GM21526 (cell line): ENCODE measurements at regions not wholly inside any gene's neighbourhood (a gene's known extent, or its start where the extent isn't known, plus 50 kb on each side); places are given as distances from the start of the nearest gene placed in this dataset.
"Not testable (repeated sequence)": the region's sequence is repeated elsewhere in the genome, so short reads cannot be mapped to it uniquely, and the experiment has no call there.

Source experiments
- ATAC-seq: cut with Tn5 transposase; IDR thresholded peaks from one replicate; pipeline ENCODE4 v1.9.1; 2021; ENCODE audit warnings: moderate library complexity; ENCODE audit not compliant: unreplicated experiment, low FRiP score

DNA sequence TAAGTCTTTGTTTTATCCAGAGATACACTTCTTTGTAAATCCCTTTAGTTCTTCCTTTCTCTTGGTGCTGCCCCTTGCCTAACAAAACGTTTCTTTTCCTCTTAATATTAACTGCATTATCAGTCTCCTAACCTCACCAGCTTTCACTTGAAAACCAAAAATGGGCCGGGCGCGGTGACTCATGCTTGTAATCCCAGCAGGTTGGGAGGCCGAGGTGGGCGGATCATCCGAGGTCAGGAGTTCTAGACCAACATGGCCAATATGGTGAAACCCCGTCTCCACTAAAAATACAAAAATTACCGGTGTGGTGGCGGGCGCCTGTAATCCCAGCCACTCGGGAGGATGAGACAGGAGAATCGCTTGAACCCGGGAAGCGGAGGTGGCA, 329.8 kb upstream of the MIR17HG start:
- ATAC-seq = no peak

DNA sequence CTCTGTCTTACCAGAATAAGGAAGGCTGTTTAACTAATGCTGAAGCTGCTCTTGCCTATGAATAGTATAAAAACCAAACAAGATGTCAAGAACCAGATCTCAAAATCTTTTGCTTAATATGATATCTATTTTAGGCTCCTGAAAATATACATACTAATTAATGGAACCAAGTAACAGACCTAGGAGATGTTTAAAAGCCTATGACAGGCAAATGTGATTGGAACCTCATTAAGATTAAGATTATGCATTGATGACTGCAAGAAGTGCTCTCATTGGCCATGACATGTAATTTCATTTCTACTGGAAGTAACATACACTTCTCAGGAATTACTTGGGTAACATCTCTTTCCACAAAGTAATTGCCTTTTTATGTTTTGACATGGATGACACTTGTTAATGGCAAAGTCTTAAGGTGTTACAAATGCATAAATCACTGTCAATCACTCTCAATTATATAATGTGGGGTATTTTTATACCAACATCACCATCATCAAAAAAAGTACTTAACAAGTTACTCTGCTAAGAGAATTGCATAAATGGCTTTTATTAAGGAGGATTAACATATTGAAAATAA, 326.9 kb upstream of the MIR17HG start:
- no peak for ATAC-seq

DNA sequence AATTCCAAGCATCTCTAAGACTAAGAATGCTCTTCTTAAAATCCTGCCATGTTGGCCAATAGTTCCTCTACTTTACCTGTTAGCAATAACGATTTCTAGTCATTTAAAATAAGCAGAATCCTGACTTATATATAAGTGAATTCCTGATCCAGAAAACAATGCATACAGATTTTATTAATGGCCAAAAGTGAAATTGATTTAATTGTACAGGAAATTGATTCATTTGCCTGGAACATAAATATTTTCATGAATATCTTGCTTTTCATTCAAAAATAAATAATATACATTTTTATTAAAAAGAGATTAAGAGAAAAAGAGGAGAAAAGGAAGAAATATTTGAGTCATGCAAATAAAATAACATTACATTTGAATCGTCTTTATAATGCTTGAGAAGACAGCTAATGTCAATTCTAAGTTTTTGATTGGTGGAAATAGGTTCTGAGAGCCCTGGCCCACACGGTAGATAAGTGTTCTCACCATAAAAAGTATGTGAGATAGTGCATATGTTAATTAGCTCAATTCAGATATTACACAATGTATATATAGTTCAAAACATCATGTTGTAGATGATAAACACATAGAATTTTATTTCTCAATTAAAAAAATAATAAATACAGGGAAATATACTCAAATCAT, 323.2 kb upstream of the MIR17HG start:
- ATAC-seq = no peak

DNA sequence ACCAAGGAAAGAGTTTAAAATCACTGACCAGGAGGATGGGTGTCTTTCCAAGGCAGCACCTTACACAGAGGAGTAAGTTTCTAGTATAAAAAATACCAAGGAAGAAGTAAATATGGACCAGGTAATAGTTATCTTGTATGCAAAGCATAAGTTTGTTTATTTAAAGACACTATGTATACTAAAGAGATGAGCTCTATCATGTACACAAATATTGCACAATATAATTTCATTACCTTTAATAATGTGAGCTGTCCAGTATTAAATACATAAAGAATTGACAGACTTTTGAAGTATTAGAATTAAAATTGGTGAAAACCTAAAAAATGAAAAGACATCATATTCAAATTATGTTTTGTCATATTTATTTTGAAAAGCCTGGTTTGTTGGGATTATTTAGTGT, 322.0 kb upstream of the MIR17HG start:
- ATAC-seq = no peak

DNA sequence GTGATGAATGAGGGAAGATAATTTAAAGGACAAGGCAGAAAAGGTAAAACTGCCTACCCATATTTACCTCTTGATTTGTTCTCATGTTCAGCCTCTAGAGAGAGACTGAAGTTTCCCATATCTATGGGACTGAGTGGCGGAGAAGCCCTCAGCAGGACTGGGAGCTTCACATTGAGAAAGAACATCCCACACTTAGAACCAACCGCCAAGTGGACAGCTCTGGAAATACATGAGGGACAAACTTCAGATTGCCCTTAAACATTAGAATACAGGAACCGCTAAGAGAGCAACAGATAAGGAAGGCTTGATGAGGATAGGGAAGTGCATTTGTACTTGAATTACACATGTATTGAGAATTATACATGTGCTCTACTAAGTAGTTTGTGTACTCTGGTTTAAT, 316.0 kb upstream of the MIR17HG start:
- ATAC-seq = no peak

DNA sequence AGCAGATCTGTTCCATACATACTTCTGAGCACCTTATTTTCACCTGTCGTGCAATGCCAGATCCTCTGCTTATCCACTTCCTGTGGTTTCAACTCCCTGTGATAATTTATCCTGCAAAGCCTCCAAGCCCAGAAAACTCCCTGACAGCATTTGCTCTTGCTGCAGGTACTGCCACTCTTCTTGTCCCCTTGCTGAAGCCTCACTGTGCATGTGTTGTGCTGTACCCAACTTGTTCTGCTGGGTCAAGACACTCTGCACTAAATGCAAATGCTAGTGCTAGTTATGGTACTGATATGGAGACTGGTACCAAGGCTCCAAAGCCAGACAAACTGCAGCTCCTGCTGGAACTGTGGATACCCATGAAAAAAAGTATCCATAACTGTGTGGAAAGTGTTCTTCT, 315.4 kb upstream of the MIR17HG start:
- ATAC-seq = no peak

DNA sequence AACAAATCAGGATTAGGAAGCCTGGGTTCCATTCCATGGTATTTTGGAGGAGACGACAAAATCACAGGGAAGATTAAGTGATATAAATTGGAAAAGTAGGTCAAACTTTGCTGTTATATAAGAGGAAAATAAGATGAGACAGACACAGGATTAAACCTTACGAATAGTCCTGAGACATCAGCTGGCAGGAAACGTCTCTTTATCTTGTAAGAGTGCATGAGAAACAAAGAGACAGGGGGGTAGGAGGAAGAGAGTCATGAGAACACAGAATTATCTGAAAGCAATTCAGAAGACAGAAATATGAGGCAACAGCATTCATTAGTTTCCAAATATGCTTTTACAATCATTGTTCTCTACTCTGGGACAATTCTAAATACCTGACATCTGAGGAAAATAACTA, 310.6 kb upstream of the MIR17HG start:
- no peak for ATAC-seq

DNA sequence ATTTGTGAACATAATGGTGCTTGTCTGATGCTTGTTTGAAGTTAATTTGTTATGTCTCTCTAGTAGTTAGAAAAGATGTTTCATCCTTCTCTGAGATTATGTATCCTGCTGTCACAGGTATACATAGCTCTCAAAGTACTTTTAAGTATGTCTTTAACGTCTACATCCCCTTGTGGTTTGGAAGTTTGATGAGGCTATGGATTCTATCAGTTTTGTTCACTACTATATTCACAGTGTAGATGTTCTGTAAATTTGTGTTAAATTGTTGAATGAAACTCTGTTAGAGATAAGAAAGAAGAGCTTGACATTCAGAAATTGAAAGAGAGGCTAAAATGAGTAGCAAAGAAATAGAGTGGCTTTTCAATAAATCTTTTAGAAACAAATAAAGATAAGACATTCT, 304.6 kb upstream of the MIR17HG start:
- ATAC-seq = no peak

DNA sequence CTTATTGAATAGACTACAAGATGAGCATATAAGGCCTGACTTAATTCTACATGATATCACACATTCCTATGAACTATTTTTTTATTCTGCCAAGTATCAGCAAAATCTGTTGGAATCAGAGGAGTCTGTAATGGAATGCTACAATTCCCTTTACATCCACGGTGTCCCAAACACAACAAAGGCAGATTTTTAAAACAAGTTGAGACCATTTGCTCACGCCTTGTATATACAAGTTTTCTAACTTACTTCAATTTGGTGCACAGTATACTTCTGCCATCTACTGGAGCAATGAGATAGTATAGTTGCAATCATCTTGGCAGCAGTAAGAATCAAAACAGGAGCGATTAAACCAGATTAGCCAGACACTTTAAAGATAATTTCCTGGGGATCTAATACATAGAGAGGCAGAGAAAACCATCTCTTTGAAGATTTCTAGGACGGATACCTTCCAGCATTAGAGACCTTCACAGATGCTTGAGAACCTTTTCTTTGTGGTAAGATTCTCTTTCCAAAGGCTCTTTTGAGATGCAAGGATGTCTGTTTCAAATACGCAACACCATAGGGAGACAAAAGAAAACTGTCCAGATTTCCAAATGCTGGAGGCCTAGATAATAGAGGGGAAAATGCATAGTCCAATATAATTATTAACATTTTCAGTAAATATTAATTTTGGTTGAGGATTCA, 302.0 kb upstream of the MIR17HG start:
- no peak for ATAC-seq

DNA sequence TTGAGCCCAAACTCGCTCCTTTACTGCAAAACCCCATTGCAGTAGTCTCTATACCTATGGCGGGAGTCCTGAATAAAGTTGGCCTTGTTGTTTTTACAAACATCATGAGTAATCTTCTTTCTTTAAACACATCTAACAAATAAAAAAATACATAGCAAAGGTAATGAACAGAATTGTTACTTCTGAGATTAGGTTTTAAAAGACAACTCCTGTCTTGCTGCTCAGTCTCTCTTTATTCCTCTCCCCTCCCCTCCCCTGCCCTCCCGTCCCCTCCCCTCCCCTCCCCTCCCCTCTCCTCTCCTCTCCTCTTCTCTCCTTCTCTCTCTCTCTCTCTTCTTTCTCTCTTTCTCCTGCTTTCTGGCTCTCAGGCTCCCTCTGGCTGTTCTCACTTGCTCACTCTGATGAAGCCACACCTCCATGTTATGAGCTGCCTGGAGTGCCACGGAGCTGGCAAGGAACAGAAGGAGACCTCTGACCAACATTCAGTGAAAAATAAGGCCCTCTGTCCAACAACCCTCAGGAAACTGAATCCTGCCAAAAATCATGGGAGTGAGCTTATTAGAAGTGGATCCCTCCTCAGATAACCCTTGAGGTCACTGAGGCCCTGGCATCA, 300.7 kb upstream of the MIR17HG start:
- no peak for ATAC-seq

DNA sequence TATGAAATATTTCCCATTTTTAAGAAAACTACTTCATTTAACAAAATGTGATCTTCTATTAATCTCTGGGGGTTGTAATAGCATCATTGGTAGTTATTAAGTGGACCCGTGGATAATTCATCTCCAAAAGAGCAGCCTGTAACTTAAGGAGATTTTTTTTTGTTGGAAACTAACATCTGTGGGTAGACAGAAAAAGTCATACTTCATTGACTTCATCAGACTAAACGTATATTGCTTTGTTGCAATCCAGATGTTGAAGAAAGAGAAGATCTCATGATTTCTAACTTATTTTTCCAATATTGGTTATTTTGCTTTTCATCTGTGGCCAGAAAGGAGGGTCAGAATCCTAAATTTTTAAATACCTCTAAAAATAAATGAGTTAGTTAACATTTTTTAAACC, 296.5 kb upstream of the MIR17HG start:
- ATAC-seq = no peak

DNA sequence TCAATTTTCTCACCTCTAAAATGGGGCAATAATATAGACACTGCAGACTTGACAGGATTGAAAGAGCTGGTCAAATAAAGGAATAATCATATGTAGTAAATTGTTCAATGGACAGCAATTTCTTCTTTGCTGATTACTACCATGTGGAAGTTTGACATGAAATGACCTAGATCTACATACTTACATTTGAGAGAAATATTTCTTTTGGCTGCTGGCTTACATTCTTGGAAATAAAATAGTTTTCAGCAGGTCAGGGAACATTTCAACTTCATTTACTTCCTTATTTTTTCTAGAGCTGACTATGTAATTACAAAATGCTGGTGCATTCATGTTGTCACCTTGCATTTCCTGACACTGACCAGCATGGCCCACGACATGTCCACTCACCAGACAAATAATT, 294.6 kb upstream of the MIR17HG start:
- ATAC-seq = no peak

DNA sequence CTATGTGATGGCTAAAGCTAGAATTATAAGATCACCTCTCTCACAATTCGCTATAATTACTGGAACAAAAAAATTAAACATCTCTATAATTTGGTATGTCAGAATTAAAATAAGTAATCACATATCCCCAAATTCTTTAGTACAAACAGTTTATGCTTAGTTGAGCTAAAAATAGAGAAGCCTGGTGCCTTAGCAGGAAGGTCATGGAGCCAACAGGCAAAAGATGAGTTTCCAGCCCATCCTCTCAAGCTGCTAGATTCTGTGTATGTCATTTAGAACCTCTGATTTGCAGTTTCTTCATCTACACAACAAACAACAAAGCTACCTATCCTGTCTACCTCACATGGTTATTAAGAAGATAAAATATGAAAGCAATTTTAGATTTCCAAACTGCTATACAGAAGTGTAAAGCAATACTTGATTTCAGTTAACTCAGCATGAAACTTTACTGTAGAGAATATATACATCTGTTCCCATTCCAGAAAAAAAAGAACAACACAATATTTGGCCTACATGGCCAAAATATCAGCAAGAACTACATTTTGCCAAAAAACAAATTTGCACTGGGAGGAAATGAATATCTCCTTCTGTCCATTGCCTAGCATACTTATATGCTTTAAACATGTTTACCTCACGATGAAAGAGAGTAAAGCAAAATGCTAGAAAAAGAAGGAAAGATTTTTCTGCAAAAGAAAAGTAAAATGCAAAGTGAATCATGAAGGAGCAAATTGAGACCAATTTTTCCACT, 294.0 kb upstream of the MIR17HG start:
- no peak for ATAC-seq

DNA sequence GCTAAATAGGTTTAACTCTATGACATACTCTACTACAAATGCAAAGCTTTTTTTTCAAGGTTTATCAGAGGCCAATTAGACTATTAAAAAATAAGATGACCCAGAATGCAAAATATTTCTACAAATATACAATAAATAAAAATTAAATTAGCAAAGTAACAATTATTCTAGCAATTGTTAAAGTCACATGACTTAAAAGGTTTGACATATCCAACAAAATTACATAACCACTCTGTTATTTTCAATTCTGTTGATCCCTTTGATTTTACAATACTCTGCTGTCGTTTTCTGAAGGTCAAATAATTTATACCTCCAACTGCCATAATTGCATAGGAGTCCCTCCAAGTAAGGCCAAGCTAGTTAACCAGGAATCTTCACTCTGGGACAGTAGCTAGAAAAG, 292.6 kb upstream of the MIR17HG start:
- ATAC-seq = no peak

DNA sequence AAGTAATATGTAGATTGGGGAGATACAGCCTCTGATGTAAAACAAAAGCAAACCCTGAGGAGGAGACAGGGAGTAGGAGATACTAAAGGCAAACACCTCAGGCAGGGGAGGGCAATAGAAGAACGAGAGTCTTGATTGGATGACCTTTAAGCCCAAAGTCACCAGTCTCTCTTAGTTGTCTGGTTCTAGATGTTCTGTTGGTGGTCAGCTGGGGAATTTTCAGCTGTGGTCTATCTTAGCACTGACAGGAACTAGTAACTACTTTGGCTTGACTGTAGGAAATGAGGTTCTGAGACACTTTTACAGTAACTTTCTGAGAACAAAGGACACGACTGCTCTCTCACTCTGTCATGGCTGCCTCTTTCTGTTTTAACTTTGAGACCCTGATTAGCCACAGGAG, 290.7 kb upstream of the MIR17HG start:
- no peak for ATAC-seq

DNA sequence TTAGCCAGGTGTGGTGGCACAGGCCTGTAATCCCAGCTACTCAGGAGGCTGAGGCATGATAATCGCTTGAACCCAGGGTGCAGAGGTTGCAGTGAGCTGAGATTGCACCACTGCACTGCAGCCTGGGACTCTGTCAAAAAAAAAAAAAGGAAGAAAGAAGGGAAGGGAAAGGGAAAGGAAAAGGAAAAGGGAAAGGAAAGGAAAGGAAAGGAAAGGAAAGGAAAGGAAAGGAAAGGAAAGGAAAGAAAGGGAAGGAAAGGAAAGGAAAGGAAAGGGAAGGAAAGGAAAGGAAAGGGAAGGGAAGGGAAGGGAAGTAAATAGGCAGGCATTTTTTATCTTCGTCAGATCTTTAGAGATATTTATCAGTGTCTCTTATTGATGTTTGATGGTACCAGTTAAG, 290.0 kb upstream of the MIR17HG start:
- not testable (repeated sequence) for ATAC-seq

DNA sequence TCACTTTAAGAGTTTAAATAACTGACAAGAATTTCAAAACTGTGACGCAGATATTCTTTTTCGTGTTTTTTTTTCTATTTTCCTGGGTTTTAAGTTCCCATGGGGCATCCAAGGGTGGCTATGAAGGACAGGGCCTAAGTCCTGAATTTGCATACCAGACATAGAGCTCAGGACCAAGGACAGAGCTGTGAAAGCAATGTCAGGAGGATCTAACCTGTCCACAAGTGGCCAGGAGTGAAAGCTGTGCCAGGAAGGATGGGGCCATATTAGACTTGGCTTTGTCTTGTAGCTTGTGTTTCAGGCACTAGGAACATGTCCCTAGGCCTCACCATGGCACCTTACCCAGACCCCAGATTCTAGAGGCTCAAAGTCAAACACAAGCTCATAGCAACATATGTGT, 289.4 kb upstream of the MIR17HG start:
- ATAC-seq = no peak

DNA sequence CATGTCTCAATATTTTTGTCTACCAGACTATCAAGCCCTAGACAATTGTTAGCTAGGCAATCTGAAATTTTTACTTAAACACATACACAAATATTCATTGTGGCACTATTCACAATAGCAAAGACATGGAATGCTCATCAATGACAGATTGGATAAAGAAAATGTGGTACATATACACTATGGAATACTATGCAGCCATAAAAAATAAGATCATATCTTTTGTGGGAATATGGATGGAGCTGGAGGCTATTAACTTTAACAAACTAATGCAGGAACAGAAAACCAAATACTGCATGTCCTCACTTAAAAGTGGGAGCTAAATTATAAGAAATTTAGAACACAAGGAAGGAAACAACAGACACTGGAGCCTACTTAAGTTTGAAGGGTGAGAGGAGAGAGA, 288.6 kb upstream of the MIR17HG start:
- ATAC-seq = no peak

DNA sequence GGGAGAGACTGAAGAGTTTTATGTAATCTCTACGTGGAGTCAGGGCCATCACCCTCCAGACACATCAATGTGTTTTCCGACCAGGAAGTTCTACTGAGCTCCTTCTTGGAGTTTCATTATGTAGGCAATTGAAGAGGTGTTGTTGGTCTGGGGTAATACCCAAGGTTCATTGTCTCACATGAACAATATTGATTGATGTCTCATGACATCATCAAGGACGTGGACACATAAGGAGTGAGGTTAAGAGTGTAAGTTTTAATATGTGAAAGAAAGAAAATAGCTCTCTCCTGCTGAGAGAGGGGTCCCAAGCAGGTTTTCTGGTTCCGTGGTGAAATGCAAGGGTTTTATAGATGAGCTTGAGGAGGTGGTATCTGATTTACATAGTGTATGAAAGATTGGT, 280.7 kb upstream of the MIR17HG start:
- no peak for ATAC-seq

DNA sequence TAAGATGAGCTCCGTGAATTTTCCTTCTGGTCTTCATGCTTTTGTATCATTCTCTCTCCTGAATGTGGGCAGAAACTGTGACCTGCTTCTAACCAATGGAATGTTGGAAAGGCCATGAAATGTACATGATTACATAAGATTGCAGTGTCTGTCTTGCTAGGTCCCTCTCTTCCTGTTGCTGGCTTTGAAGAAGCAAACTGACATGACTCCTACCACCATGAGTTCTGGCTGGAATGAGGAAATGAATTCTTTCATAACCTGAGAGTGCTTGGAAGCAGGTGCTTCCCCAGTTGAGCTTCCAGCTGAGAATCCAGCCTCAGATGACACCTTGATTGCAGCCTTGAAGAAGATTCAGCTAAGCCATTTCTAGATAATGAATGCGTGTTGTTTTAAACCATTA, 275.0 kb upstream of the MIR17HG start:
- ATAC-seq = no peak

DNA sequence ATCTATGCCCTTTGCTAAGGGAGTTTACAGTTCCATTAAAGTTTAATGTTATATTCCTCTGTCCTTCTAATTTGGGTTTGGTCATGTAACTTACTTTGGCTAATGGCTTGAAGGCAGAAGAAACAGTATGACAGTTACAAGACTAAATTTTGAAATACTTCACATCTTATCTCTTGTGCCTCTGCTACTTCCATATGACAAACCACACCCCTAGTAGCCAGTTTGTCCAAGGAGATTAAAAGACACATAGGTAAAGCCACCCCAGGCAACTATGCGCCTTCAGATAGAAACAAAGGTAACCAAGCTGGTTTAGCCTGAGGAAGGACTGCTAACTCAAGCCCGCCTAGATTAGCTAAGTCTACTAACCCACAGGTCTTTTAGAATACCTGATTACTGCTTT, 273.4 kb upstream of the MIR17HG start:
- ATAC-seq = no peak
